Erythroblast (primary cell): ENCODE measurements at regions not wholly inside any gene's neighbourhood (a gene's known extent, or its start where the extent isn't known, plus 50 kb on each side); places are given as distances from the start of the nearest gene placed in this dataset.
"Not testable (repeated sequence)": the region's sequence is repeated elsewhere in the genome, so short reads cannot be mapped to it uniquely, and the experiment has no call there.

Experiments used
- GATA1 ChIP-seq: IDR thresholded peaks from 2 replicates; pipeline ENCODE4 v1.6.1; 2011; ENCODE audit warnings: low read depth, mild to moderate bottlenecking, control low read depth, low read length, moderate library complexity
- POLR2A ChIP-seq: IDR thresholded peaks from 2 replicates; pipeline ENCODE4 v1.6.1; 2011; ENCODE audit warnings: mild to moderate bottlenecking, low read length

DNA sequence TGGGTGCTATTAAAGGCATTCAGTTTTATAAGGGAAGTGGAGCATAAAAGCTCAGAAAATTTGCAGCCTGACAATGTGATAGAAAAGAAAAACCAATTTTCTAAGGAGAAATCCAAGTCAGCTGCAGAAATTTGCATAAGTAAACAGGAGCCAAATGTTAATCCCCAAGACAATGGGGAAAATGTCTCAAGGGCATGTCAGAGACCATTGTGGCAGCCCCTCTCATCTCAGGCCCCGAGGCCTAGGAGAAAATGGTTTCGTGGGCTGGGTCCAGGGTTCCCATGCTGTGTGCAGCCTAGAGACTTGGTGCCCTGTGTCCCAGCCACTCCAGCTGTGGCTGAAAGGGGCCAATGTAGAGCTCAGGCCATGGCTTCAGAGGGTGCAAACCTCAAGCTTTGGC, 150.8 kb upstream of the E2F7 start:
- not testable (repeated sequence) for TF ChIP-seq POLR2A, GATA1
